Vagina (tissue), 2 donors: ENCODE measurements at regions not wholly inside any gene's neighbourhood (a gene's known extent, or its start where the extent isn't known, plus 50 kb on each side); places are given as distances from the start of the nearest gene placed in this dataset.
"Not testable (repeated sequence)": the region's sequence is repeated elsewhere in the genome, so short reads cannot be mapped to it uniquely, and the experiment has no call there.

Experiments used
- DNase-seq, 2 donors: peaks; one replicate each; pipeline ENCODE4 v3.0.0-alpha.2; 2017; ENCODE audit errors: extremely low spot score in 2 of 2
- H3K27ac ChIP-seq: fragments of 200-600 bp; sonication (generic); one replicate; pipeline ENCODE4 v1.5.1; 2019
- H3K27me3 ChIP-seq: fragments of 200-600 bp; sonication (generic); one replicate; pipeline ENCODE4 v1.5.1; 2019
- H3K36me3 ChIP-seq, 2 donors: fragments of 200-600 bp; sonication (generic); one replicate each; pipeline ENCODE4 v1.5.1; 2017 to 2019
- H3K4me1 ChIP-seq: fragments of 200-600 bp; sonication (generic); one replicate; pipeline ENCODE4 v1.5.1; 2019
- H3K4me3 ChIP-seq, 2 donors: fragments of 200-600 bp; sonication (generic); 1 replicate in 1 of 2; 2 replicates in 1 of 2; pipeline ENCODE4 v1.5.1; 2016 to 2019
- H3K9me3 ChIP-seq: fragments of 200-600 bp; sonication (generic); one replicate; pipeline ENCODE4 v1.5.1; 2019
- POLR2A ChIP-seq, 2 donors: fragments of 450-650 bp; IDR thresholded peaks; one replicate each; pipeline ENCODE4 v1.6.1; 2017; ENCODE audit warnings: antibody characterized with exemption in 2 of 2, mild to moderate bottlenecking in 2 of 2, moderate library complexity in 2 of 2
- POLR2AphosphoS5 ChIP-seq, 2 donors: sonication (generic); formaldehyde crosslinking; IDR thresholded peaks; one replicate each; pipeline ENCODE4 v1.9.0; 2017; ENCODE audit warnings: antibody characterized with exemption in 2 of 2, mild to moderate bottlenecking in 2 of 2, low read depth in 1 of 2; ENCODE audit not compliant: insufficient read depth in 1 of 2
- intact Hi-C: fragments of 100-400 bp; cut with DNase I; formaldehyde crosslinking; loops from one replicate; pipeline ENCODE4 v1.15.1; 2023
- TF ChIP-seq, protein P1 (sequence below), 3 experiments: fragments of 450-650 bp in 2 of 3; fragments of 200-600 bp in 1 of 3; sonication (generic) in 1 of 3; IDR thresholded peaks; one replicate each; pipeline ENCODE4 v1.5.1; 2017 to 2019; ENCODE audit warnings: antibody characterized with exemption in 3 of 3, mild to moderate bottlenecking in 2 of 3, moderate library complexity in 2 of 3

DNA sequence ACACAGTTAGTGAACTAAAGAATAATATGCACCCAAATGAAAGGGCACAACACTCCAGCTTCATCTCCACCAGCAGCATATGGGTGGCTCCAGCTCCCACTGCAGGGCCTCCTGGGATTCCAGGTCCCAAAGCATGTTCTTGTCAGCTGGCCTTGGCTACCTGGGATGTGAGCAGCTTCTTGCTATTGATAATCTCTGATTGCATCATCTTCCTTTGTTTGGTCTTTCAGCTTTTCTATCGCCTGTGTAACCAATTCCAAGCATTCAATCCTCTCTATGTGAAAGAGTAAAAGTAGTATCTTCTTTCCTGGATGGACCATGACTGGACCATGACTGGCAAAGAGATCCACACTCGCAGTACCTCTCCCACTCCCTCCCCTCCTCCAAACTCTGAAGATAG is 333.9 kb upstream of the GLI3 start:
- H3K27ac ChIP-seq = no peak overlapping the region
- H3K27me3 ChIP-seq = no peaks in the 10 kb centered on the region
- no peak overlapping the region for H3K4me3 ChIP-seq
- intact Hi-C loops = no loop called here
- no peaks in the 10 kb centered on the region for H3K9me3 ChIP-seq
- peaks cover 22% of the 10 kb centered on the region for H3K4me1 ChIP-seq
- TF ChIP-seq, protein P1, sequence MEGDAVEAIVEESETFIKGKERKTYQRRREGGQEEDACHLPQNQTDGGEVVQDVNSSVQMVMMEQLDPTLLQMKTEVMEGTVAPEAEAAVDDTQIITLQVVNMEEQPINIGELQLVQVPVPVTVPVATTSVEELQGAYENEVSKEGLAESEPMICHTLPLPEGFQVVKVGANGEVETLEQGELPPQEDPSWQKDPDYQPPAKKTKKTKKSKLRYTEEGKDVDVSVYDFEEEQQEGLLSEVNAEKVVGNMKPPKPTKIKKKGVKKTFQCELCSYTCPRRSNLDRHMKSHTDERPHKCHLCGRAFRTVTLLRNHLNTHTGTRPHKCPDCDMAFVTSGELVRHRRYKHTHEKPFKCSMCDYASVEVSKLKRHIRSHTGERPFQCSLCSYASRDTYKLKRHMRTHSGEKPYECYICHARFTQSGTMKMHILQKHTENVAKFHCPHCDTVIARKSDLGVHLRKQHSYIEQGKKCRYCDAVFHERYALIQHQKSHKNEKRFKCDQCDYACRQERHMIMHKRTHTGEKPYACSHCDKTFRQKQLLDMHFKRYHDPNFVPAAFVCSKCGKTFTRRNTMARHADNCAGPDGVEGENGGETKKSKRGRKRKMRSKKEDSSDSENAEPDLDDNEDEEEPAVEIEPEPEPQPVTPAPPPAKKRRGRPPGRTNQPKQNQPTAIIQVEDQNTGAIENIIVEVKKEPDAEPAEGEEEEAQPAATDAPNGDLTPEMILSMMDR (IDR thresholded peaks at IDR 0.05) = no peak
- no peak for TF ChIP-seq POLR2A (IDR thresholded peaks at IDR 0.05)
- no peak for TF ChIP-seq POLR2AphosphoS5 (IDR thresholded peaks at IDR 0.05; ENCODE audit: insufficient read depth in 1 of 2, low read depth in 1 of 2)
- no peaks in the 10 kb centered on the region for H3K36me3 ChIP-seq
- DNase-seq = peak in 1 of 2 donors; percentile 11

DNA sequence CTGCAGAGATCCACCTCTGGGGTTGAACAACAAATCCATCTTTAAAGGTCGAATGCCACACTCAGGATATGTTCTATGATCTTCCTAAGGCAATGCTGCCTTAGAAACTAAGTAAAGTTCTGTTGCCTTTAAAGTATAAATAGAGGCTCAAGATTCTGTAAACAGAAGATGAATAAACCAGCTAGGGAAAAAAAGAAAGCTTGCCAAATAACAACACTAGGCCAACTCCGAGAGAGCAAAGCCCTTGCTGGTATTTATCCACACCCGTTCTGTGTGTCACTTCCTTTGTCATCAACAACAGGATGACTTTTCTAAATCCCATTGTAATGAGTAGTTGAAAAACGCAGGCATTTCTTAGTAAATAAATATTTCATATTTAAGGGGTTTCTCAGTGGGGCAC is 330.0 kb upstream of the GLI3 start:
- DNase-seq = no peak
- intact Hi-C loops = no loop called here
- TF ChIP-seq, protein P1 (IDR thresholded peaks at IDR 0.05) = no peak
- TF ChIP-seq POLR2AphosphoS5 (IDR thresholded peaks at IDR 0.05; ENCODE audit: insufficient read depth in 1 of 2, low read depth in 1 of 2) (no peak), POLR2A (IDR thresholded peaks at IDR 0.05) (no peak)
- no peaks in the 10 kb centered on the region for H3K4me1 ChIP-seq
- no peak overlapping the region for H3K27ac ChIP-seq
- H3K4me3 ChIP-seq = no peak overlapping the region
- no peaks in the 10 kb centered on the region for H3K9me3 ChIP-seq
- no peaks in the 10 kb centered on the region for H3K27me3 ChIP-seq
- no peaks in the 10 kb centered on the region for H3K36me3 ChIP-seq

DNA sequence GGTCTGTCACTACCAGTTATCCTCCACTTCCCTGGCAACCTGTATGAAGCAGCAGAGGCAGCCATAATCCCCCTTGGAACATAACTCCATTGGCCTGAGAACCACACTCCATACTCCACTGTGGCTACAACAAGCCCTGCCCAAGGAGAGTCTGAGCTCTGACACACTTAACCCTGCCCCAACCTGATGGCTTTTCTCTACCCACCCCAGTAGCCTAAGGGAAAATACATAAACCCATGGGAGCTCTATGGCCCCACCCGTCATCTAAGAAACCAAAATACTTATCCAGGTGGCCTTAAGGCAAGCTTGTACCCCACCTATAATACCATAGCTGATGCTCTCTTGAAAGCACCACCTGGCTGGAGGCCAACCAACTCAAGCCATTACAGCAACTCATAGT is 324.8 kb upstream of the GLI3 start:
- Histone ChIP-seq H3K4me1 (peaks cover 6% of the 10 kb centered on the region), H3K27ac (no peak overlapping the region), H3K36me3 (no peaks in the 10 kb centered on the region), H3K27me3 (no peaks in the 10 kb centered on the region), H3K4me3 (no peak overlapping the region), H3K9me3 (no peaks in the 10 kb centered on the region)
- TF ChIP-seq, protein P1 (IDR thresholded peaks at IDR 0.05) = no peak
- no peak for TF ChIP-seq POLR2A (IDR thresholded peaks at IDR 0.05)
- TF ChIP-seq POLR2AphosphoS5 (IDR thresholded peaks at IDR 0.05; ENCODE audit: insufficient read depth in 1 of 2, low read depth in 1 of 2) = no peak
- intact Hi-C loops = no loop called here
- DNase-seq = no peak

DNA sequence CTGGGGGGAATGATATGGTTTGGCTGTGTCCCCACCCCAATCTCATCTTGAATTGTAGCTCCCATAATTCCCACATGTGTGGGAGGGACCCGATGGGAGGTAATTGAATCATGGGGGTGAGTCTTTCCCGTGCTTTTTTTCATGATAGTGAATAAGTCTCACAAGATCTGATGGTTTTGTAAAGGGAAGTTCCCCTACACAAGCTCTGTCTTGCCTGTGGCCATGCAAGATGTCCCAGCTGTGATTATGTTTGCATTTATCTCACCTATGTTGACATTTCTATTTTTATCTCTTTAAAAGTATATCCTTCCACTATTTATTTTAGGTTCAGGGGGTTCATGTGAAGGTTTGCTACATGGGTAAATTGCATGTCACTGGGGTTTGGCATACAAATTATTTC is 323.9 kb upstream of the GLI3 start:
- H3K4me1 ChIP-seq = peaks cover 6% of the 10 kb centered on the region
- no peaks in the 10 kb centered on the region for H3K27me3 ChIP-seq
- TF ChIP-seq, protein P1 (IDR thresholded peaks at IDR 0.05) = no peak
- no peak for TF ChIP-seq POLR2AphosphoS5 (IDR thresholded peaks at IDR 0.05; ENCODE audit: insufficient read depth in 1 of 2, low read depth in 1 of 2)
- TF ChIP-seq POLR2A (IDR thresholded peaks at IDR 0.05) = no peak
- no peaks in the 10 kb centered on the region for H3K9me3 ChIP-seq
- intact Hi-C loops = no loop called here
- DNase-seq = no peak
- H3K27ac ChIP-seq = no peak overlapping the region
- no peaks in the 10 kb centered on the region for H3K36me3 ChIP-seq
- H3K4me3 ChIP-seq = no peak overlapping the region

DNA sequence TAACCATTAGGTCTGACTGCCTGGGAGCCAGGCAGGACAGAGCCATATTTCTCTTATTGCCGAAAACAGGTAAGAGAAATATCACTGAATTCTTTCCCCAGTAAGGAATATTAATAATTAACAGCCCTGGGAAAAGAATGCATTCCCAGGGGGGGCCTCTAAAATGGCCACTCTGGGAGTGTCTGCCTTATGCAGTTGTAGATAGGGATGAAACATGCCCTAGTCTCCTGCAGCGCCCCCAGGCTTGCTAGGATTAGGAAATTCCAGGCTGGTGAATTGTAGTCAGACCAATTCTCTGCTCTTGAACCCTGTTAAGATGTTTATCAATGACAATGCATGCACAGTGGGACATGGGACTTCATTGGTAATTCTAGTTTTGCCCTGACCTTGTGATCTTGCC is 317.9 kb upstream of the GLI3 start:
- intact Hi-C loops, H3K9me3 ChIP-seq, H3K36me3 ChIP-seq, DNase-seq, H3K4me3 ChIP-seq, H3K27ac ChIP-seq, H3K27me3 ChIP-seq: not testable (repeated sequence)
- H3K4me1 ChIP-seq = peaks cover 17% of the 10 kb centered on the region

DNA sequence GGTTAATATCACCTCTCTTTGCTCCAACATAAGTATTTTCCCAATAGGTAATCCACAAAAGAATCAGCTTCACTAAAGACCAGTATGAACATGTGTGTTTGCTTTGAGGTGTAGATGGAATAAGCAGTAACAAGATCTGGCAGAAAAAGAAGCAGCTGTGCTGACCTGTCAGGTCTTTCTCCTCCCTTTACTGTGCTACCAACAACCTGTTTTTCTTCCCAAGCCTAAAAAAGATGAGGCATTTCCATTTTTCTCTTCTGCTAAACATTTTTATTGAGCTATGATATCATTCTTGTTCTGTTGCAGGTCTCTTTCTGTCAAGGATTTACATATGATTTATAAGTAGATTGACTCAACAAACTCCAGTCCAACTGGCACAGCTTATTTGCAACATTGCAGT is 315.2 kb upstream of the GLI3 start:
- Histone ChIP-seq H3K4me1 (peaks cover 21% of the 10 kb centered on the region), H3K36me3 (no peaks in the 10 kb centered on the region), H3K27ac (no peak overlapping the region), H3K27me3 (no peaks in the 10 kb centered on the region), H3K4me3 (no peak overlapping the region), H3K9me3 (peaks cover 5% of the 10 kb centered on the region)
- DNase-seq = no peak
- intact Hi-C loops = no loop called here
- peak in 1 of 2 donors; percentile 87 for TF ChIP-seq POLR2AphosphoS5 (IDR thresholded peaks at IDR 0.05; ENCODE audit: insufficient read depth in 1 of 2, low read depth in 1 of 2)
- TF ChIP-seq POLR2A (IDR thresholded peaks at IDR 0.05) = no peak
